ENCODE measurements at regions not wholly inside any gene's neighbourhood (a gene's known extent, or its start where the extent isn't known, plus 50 kb on each side); places are given as distances from the start of the nearest gene placed in this dataset.
A peak's percentile ranks its signal among the peaks of the same experiment; 100 is the strongest.

GRCh38 chr6:155523821-155524651 is 68.4 kb upstream of the NOX3 start:
- peak; percentile 62 for DNase-seq (ENCODE audit: low spot score)

- no peak for DNase-seq (ENCODE audit: low spot score)
Observed at GRCh38 chr6:155521719-155522118, 66.1 kb upstream of the NOX3 start.

GRCh38 chr6:155520078-155520477 is 64.4 kb upstream of the NOX3 start:
- DNase-seq (ENCODE audit: low spot score), result no peak

- DNase-seq (ENCODE audit: low spot score), result no peak
Observed at GRCh38 chr6:155519176-155519738, 63.6 kb upstream of the NOX3 start.

- DNase-seq (ENCODE audit: low spot score), result no peak
Observed at GRCh38 chr6:155517294-155517693, 61.7 kb upstream of the NOX3 start.

GRCh38 chr6:155510879-155511278 is 55.2 kb upstream of the NOX3 start:
- DNase-seq (ENCODE audit: low spot score), result no peak

- DNase-seq (ENCODE audit: low spot score), result no peak
Observed at GRCh38 chr6:155509743-155510475, 54.3 kb upstream of the NOX3 start.

- DNase-seq (ENCODE audit: low spot score), result no peak
Observed at GRCh38 chr6:155505608-155505989, 50.0 kb upstream of the NOX3 start.
